Skeletal muscle satellite cell (primary cell): ENCODE measurements at regions not wholly inside any gene's neighbourhood (a gene's known extent, or its start where the extent isn't known, plus 50 kb on each side); places are given as distances from the start of the nearest gene placed in this dataset.
"Not testable (repeated sequence)": the region's sequence is repeated elsewhere in the genome, so short reads cannot be mapped to it uniquely, and the experiment has no call there.

Source experiments
- H3K27me3 ChIP-seq: 2 replicates; pipeline ENCODE4 v1.7.0; 2013; ENCODE audit warnings: low read length; ENCODE audit not compliant: control insufficient read depth, insufficient read depth
- H3K36me3 ChIP-seq: 2 replicates; pipeline ENCODE4 v1.7.0; 2013; ENCODE audit warnings: mild to moderate bottlenecking, control low read depth, low read length; ENCODE audit not compliant: insufficient read depth
- H3K4me1 ChIP-seq: 2 replicates; pipeline ENCODE4 v1.7.0; 2013; ENCODE audit warnings: low read length; ENCODE audit not compliant: control insufficient read depth, insufficient read depth
- H3K4me2 ChIP-seq: 2 replicates; pipeline ENCODE4 v1.7.0; 2013; ENCODE audit warnings: mild to moderate bottlenecking, low read length
- H3K4me3 ChIP-seq: 2 replicates; pipeline ENCODE4 v1.7.0; 2013; ENCODE audit warnings: low read length
- H3K9ac ChIP-seq: 2 replicates; pipeline ENCODE4 v1.7.0; 2013; ENCODE audit warnings: mild to moderate bottlenecking, low read depth, low read length, moderate library complexity
- H3K9me3 ChIP-seq: replicated peaks from 2 replicates; pipeline ENCODE4 v1.7.0; 2013; ENCODE audit warnings: mild to moderate bottlenecking, control low read depth, low read length

DNA sequence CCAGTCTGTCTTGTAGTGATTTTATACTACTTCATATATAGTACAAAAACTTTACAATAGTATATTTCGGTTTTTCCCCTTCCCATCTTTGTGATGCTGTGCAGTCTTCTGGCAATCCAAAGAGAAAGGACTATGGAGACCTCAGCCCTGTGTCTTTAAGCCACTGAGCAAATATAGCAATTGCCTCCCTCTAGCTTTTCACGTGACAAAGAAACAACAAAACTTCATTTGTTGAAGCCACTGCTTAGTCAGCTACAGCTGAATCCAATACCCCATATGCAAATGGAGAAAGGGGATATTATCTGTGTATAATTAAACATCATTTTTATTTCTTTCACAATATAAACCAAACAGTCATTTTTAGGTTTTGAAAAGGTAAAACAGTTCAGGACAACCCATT lies 142.8 kb upstream of the STK32A start:
- H3K9ac ChIP-seq, result no peak overlapping the region
- no peak overlapping the region for H3K4me3 ChIP-seq
- no peaks in the 10 kb centered on the region for H3K36me3 ChIP-seq
- no peaks in the 10 kb centered on the region for H3K27me3 ChIP-seq
- no peak overlapping the region for H3K4me2 ChIP-seq
- H3K4me1 ChIP-seq, result no peaks in the 10 kb centered on the region
- no peaks in the 10 kb centered on the region for H3K9me3 ChIP-seq

DNA sequence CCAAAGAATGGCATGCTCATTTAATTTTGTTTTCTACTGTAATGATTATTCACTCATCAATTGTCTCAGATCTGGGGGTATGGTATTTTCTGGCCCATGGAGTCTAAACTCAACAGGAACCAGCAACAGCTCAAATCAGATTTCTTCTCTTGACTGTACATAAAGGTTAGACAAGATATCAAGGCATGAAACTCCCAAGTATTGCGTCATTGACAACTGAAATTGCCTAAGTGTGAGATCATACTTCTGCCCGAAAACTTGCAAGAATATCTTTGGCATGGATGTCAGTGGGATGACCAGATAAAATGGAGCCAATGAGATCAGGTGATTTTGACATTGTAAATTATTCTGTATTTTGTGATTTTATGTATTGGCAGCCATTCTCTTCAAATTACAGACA lies 141.7 kb upstream of the STK32A start:
- no peak overlapping the region for H3K9ac ChIP-seq
- peaks cover 4% of the 10 kb centered on the region for H3K4me1 ChIP-seq
- H3K27me3 ChIP-seq, result no peaks in the 10 kb centered on the region
- H3K4me3 ChIP-seq, result no peak overlapping the region
- H3K9me3 ChIP-seq, result no peaks in the 10 kb centered on the region
- no peaks in the 10 kb centered on the region for H3K36me3 ChIP-seq
- no peak overlapping the region for H3K4me2 ChIP-seq

DNA sequence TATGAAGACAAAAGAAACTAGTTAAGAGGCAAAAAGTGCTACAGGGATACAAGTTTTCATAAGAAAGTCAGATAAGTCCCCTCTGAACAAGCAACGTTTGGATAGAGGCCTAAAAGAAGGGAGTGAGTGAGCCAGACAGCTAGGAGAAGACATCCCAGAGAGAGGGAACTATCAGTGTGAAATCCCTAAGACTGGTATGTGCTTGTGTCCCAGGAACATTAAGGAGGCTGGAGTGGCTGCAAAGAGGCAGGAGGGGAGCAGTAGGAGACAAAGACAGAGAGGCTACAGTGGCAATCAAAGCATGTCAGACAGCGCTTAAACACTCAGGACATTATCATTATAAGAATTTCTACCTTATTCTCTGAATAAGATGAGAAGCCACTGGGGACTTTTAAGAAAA lies 139.1 kb upstream of the STK32A start:
- H3K4me2 ChIP-seq, result no peak overlapping the region
- no peaks in the 10 kb centered on the region for H3K27me3 ChIP-seq
- no peaks in the 10 kb centered on the region for H3K36me3 ChIP-seq
- no peaks in the 10 kb centered on the region for H3K9me3 ChIP-seq
- H3K4me1 ChIP-seq, result peaks cover 13% of the 10 kb centered on the region
- H3K4me3 ChIP-seq, result no peak overlapping the region
- no peak overlapping the region for H3K9ac ChIP-seq

DNA sequence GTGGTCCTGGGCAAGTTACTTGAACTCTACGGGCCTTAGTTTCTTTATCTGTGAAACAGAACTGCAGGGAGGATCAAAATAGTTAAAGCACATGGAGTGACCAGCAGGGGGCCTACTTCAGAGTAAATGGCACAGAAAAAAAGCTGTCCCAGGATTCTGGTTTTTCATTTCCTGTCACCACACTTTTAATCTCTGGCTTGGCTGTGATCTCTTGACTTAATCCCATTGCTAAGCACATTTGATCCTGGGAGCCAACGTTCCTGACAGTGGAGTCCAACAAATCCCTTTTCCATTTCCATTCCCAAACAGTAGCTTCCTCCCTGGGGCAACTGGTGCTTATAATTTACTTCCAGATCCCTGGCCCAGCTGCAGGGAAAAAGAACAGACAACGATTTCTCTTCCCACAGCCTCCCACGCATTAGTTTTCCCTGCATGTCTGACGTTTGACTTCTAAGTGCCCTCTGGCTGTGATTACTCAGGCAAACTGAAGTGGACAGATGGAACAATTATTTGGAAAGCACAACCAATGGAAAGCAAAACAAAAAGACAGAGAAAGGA lies 136.5 kb upstream of the STK32A start:
- Histone ChIP-seq H3K4me3 (peak overlapping the region; percentile 2), H3K27me3 (no peaks in the 10 kb centered on the region), H3K9ac (no peak overlapping the region), H3K4me1 (peaks cover 16% of the 10 kb centered on the region), H3K9me3 (no peaks in the 10 kb centered on the region), H3K36me3 (no peaks in the 10 kb centered on the region), H3K4me2 (peak overlapping the region; percentile 66)

DNA sequence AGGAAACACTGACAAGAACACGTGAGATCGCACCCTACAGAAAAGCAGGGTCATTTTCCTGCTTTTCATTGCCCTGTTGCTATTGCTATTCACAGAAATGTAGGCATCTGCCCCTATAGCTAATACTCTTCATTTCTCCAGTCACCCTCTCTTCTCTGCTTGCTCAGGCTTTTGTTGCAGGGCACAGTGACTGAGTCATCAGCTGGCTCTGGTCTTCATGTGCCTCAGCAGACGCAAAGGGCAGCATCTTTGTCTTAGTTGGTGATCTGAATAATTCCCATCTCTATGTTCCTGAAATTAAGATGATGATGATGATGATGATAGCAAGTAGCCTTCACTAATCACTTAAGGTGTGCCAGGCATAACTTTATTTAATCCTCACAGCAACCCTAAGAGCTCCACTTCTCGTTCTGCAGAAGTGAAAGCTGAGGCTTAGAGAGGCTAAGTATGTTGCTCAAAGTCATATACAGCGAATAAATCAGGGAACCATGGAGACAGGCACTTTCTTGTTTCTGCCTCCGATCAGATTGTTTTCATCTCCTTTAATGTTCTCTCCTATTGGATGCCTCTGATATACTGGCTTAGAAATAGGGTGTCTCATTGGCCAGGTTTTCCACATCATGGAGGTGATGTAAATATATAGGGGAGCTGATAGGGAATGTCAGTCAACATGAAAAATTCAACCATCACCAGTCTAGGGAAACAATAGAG lies 133.0 kb upstream of the STK32A start:
- H3K4me2 ChIP-seq, result peak overlapping the region; percentile 43
- H3K9me3 ChIP-seq, result no peaks in the 10 kb centered on the region
- no peaks in the 10 kb centered on the region for H3K36me3 ChIP-seq
- peaks cover 16% of the 10 kb centered on the region for H3K4me1 ChIP-seq
- H3K9ac ChIP-seq, result no peak overlapping the region
- no peaks in the 10 kb centered on the region for H3K27me3 ChIP-seq
- no peak overlapping the region for H3K4me3 ChIP-seq

DNA sequence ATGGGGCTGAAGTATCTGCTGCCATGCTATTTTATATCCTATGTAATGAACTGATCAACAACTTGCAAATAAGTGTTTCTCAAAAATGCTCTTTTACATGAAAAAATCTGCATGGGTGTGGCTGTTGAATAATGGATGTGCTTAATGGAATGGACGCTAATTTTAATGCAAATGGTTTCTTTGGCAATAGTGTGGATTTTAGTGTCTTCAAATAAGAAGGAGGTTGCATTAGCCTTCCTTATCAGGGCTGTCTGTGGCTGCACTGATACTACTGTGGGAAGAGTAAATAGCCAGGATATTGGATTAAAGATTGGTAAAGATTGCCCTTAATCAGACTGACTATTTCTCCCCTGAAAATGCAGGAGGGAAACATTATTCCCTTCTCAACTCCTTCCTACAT lies 121.9 kb upstream of the STK32A start:
- Histone ChIP-seq H3K4me1 (no peaks in the 10 kb centered on the region), H3K4me2 (no peak overlapping the region), H3K9ac (no peak overlapping the region), H3K4me3 (no peak overlapping the region), H3K36me3 (no peaks in the 10 kb centered on the region), H3K27me3 (no peaks in the 10 kb centered on the region), H3K9me3 (no peaks in the 10 kb centered on the region)

DNA sequence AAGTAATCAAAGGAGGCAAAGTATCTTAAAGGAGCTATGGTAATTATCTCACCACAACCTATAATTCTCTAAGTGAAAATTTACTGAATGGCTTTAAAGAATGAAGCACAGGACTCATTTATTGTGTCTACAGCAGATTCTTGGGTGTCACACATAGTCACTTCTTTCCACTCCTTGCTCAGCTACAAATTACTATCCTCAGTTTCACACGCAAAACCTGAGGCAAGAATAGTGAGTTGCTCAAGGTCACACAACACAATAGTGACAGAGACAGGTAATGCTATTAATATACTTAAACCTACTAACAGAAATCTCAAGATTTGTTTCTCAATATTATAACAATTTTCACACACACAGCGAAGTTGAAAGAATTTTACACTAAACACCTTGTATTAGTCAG lies 120.9 kb upstream of the STK32A start:
- Histone ChIP-seq H3K4me3 (no peak overlapping the region), H3K4me2 (no peak overlapping the region), H3K9me3 (no peaks in the 10 kb centered on the region), H3K9ac (no peak overlapping the region), H3K4me1 (no peaks in the 10 kb centered on the region), H3K27me3 (no peaks in the 10 kb centered on the region), H3K36me3 (no peaks in the 10 kb centered on the region)

DNA sequence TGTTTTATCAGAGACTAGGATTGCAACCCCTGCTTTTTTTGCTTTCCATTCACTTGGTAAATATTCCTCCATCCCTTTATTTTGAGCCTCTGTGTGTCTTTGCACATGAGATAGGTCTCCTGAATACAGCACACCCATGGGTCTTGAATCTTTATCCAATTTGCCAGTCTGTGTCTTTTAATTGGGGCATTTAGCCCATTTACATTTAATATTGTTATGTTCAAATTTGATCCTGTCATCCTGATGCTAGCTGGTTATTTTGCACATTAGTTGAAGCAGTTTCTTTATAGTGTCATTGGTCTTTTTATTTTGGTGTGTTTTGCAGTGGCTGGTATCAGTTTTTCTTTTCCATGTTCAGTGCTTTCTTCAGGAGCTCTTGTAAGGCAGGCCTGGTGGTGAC lies 95.1 kb upstream of the STK32A start:
- not testable (repeated sequence) for H3K9ac ChIP-seq, H3K4me2 ChIP-seq, H3K27me3 ChIP-seq, H3K4me3 ChIP-seq, H3K36me3 ChIP-seq, H3K4me1 ChIP-seq, H3K9me3 ChIP-seq

DNA sequence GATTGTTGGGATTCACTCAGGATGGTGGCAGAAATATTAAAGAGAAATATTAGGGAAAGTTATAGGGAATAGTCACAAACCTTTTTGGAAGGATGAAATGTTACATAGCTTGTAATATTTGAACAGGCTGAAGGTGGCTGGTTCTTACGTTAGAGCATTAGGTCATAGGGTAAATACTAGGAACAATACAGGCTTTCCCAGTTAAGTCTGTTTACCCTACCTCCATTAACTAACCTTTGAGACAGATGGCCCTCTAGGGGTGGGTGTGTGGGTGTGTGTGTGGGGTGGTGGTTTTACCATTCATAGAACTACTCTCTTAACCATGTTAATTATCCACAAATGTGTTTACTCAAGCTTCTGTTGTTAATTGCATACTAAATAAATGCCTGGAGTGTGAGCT lies 94.3 kb upstream of the STK32A start:
- Histone ChIP-seq H3K4me1 (no peaks in the 10 kb centered on the region), H3K9me3 (no peaks in the 10 kb centered on the region), H3K4me2 (no peak overlapping the region), H3K4me3 (no peak overlapping the region), H3K27me3 (no peaks in the 10 kb centered on the region), H3K36me3 (no peaks in the 10 kb centered on the region), H3K9ac (no peak overlapping the region)

DNA sequence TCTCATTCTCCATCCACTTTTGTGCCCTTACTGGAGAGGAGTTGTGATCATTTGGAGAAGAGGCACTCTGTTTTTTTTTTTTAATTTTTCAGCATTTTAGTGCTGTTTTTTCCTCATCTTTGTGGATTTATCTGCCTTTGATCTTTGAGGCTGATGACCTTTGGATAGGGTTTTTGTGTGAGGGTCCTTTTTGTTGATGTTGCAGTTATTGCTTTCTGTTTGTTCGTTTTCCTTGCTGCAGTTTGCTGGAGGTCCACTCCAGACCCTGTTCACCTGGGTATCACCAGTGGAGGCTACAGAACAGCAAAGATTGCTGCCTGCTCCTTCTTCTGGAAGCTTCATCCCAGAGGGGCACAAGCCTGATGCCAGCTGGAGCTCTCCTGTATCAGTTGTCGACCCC lies 93.2 kb upstream of the STK32A start:
- not testable (repeated sequence) for H3K27me3 ChIP-seq, H3K36me3 ChIP-seq, H3K9ac ChIP-seq, H3K4me2 ChIP-seq, H3K4me1 ChIP-seq, H3K4me3 ChIP-seq, H3K9me3 ChIP-seq

DNA sequence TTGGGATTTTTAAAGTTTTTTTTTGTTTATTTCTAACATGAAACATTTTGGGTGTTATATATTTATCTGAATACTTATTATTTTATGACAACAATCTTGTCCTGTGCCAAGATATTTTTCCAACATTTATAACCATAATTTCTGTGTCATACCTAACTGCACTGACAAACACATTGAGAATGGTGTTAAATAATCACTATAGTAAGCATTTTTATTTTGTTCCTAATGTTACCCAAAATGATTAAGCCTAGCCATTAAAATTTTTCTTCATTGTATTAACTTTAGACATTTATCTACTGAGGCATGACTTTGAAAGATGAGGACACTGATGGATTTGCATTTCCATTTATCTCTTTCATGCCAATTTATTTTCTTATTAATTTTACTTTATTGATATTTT lies 91.6 kb upstream of the STK32A start:
- Histone ChIP-seq H3K27me3 (no peaks in the 10 kb centered on the region), H3K9ac (no peak overlapping the region), H3K9me3 (no peaks in the 10 kb centered on the region)

DNA sequence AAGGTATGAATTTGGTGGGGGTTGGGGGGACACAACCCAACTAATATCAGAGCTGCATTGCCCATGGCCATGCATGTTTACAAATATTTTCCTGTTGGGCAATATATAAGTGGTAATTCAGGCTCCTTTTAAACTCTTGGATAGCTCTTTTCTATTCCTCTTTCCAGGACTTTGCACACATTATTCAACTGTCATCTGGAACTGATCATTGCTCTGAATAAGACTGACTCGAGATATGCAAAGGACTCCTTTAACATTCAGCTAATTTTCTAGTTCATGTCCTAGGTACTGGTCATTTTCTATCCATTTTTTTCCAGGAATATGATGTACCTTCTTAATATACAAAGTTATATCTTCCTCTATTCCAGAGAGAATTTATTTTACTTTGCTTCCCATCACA lies 89.5 kb upstream of the STK32A start:
- Histone ChIP-seq H3K4me3 (no peak overlapping the region), H3K4me2 (no peak overlapping the region)

More for the DNA sequence above, 91.6 kb upstream of the STK32A start:
- Histone ChIP-seq H3K4me1 (no peaks in the 10 kb centered on the region), H3K4me2 (no peak overlapping the region), H3K36me3 (no peaks in the 10 kb centered on the region), H3K4me3 (no peak overlapping the region)

More for the DNA sequence above, 89.5 kb upstream of the STK32A start:
- Histone ChIP-seq H3K27me3 (no peaks in the 10 kb centered on the region), H3K4me1 (no peaks in the 10 kb centered on the region), H3K9ac (no peak overlapping the region), H3K9me3 (no peaks in the 10 kb centered on the region), H3K36me3 (no peaks in the 10 kb centered on the region)
